GM12873 (cell line): ENCODE measurements at regions not wholly inside any gene's neighbourhood (a gene's known extent, or its start where the extent isn't known, plus 50 kb on each side); places are given as distances from the start of the nearest gene placed in this dataset.
A peak's percentile ranks its signal among the peaks of the same experiment; 100 is the strongest.

ENCODE experiments used
- TF ChIP-seq, protein P1 (sequence below): IDR thresholded peaks from 2 replicates; pipeline ENCODE4 v1.5.1; 2012; ENCODE audit warnings: low read depth, mild to moderate bottlenecking, moderate library complexity, low read length, control low read depth; ENCODE audit not compliant: insufficient read depth; ENCODE audit errors: missing control alignments

DNA sequence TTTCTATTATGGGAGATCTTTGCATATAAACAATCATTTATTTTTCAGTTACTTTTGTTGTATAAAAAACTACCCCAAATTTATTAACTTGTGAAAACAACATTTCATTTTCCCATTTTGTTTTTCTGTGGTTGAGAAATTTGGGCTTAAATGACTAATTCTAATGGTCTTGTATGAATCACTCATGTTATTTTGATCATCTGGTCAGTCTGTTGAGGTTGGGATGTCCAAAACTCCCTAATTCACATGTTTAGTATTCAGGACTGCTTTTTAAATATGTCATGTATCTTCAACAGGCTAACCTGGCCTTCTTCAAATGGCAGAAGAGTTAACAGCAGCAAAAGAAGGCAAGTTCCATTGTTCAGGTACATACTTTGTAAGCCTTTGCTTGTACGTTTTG is 788.1 kb downstream of the TRIB2 start:
- TF ChIP-seq, protein P1, sequence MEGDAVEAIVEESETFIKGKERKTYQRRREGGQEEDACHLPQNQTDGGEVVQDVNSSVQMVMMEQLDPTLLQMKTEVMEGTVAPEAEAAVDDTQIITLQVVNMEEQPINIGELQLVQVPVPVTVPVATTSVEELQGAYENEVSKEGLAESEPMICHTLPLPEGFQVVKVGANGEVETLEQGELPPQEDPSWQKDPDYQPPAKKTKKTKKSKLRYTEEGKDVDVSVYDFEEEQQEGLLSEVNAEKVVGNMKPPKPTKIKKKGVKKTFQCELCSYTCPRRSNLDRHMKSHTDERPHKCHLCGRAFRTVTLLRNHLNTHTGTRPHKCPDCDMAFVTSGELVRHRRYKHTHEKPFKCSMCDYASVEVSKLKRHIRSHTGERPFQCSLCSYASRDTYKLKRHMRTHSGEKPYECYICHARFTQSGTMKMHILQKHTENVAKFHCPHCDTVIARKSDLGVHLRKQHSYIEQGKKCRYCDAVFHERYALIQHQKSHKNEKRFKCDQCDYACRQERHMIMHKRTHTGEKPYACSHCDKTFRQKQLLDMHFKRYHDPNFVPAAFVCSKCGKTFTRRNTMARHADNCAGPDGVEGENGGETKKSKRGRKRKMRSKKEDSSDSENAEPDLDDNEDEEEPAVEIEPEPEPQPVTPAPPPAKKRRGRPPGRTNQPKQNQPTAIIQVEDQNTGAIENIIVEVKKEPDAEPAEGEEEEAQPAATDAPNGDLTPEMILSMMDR: no peak

DNA sequence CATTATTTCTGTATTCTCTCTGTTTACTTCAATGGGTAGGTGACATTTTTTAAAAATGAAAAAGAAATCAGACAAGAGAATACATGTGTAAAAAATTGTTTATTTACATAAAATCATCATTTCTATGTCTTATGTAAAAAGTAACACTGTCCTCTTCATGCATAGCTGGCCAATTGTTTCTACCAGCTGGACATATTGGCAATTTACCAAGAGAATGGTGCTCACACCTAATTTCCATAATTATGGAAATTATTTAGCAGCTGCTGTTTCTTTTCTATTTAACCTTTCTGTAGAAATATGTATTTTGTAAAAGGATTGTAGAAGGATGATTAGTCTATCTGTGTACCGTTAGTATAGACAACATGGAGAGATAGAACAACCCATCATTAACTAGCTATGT is 791.9 kb downstream of the TRIB2 start:
- TF ChIP-seq, protein P1: no peak

DNA sequence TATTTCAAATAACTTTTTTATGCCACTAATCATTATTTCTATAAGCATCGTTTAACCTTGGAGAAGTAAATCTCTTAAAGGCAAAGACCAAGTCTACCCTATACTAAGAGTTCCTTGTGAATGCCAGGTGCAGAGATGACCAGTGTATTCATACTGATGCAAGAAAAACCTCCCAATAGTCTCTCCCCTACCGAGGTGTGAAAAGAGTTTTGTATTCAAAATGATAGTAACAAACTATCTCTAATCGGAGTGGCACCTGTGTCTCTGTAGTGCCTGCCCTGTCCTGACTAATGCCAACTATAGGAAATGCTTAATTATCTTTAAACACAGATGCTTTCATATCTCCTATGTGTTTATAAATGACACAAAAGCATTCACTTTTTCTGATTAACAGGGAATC is 798.5 kb downstream of the TRIB2 start:
- TF ChIP-seq, protein P1: no peak

DNA sequence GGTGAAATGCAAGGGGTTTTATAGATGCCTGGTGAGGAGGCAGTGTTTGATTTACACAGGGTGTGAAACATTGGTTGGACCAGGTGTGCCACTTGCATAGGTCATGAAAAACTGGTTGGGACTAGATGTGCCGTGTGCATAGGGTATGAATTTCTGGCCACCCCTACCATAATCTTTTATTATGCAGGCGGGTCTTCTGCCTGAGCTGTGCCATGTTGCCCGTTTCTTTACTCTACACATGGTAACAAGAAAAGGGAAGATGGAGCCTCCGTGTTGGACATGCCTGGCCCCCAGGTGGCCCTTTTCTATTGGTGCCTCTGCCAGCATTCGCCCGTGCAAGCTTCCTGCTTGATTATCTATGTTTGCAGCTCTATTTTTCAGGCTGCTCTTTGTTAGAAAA is 805.4 kb downstream of the TRIB2 start:
- TF ChIP-seq, protein P1: no peak

DNA sequence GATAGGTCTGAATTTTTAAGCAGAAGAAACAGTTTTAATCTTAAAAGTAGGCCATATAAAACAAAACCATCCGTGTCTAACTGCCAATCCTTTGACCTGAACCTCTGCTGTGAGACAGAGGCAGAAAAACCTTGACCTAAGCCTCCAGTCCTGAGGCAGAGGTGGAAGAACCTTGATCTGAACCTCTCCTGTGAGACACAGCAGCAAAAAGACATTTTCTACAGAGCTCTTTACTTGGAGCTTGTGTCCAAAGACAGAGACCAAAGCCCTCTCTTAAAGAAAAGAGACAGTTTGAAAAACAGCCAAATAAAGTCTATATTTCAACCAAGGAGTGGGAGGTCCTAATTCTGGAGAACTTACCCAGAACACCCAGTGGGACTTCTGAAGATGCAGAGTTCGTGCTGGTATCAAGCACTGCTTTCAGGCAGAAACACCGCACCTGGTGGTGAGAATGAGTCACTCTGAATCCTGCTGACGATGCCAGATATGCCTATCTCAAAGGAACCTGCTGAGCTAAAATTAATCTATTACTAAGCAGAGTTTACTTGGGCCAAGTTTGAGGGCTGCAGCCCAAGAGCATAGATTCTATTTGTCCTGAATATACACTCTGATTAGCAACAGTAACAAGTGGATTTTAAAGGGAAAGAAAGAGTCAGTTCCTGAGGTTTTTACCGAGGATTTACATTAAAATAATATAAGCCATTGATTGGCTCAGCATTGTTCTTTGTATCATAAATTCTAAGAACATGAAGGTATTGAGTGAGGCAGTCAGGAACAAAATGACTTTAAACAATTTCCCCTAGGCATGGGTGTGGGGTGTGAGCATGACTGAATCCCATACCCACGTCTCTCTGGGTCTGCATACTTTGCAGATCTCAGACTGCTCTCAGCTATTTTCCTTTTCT is 806.4 kb downstream of the TRIB2 start:
- TF ChIP-seq, protein P1: peak; percentile 47

DNA sequence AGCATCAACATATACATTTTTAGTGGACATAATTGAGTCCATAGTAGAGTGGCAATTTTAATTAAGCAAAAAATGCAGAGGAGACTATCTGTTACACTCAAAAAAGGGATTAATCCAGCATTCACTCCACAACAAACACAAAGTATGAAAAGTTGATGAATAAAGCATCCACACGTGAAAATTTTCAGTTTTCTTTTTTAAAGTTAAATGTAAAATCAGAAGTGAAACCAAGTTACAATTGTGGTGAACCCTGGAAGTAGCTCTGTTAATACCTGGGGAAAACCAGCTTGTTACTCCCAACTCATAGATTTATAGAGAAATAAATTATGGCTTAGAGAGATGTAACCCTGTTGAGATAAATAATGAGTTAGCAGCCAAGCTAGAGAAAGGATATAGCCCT is 807.8 kb downstream of the TRIB2 start:
- TF ChIP-seq, protein P1: no peak

DNA sequence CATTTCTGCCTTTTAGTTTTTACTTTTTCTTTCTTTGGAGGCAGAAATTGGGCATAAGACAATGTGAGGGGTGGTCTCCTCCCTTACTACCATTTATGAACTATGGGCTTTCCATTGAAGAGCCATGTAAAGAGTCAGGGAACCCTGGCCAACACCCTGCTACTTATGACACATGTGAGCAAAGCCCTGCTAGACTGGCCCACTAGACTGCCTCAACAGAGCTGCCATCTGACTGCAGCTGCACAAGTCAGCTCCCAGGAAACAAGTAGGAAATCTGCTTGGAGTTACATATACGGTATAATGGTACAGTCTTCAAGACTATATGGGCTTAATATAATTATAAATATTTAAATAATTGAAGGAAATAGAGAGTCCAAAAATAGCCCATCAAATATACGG is 816.8 kb downstream of the TRIB2 start:
- TF ChIP-seq, protein P1: no peak
